ENCODE measurements at regions not wholly inside any gene's neighbourhood (a gene's known extent, or its start where the extent isn't known, plus 50 kb on each side); places are given as distances from the start of the nearest gene placed in this dataset.

DNA sequence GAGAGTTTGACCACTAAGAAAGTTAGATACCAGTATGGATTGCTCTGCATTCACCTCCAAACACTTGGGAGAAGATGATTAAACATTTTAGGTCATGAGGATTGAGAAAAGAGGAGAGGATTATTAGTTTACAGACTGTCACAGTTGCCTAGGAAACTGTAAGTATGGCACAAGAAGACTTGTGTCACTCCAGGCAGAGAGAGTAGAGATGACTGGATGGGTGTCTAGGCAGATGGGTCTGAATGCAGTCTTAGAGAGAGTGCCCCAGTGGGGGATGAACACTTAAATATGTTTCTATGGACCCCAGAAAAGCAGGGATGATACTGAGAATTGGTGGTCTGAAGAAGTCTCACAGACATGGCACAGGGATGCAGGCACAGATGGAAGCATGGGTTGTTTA lies 477.6 kb upstream of the B3GALT2 start:
- TF ChIP-seq POLR2AphosphoS5 (IDR thresholded peaks at IDR 0.05; ENCODE audit: low read depth, low read length) = no peak
- no peak for TF ChIP-seq FOXP2 (optimal IDR thresholded peaks at IDR 0.05; ENCODE audit: borderline replicate concordance, extremely low read depth, extremely low read length, insufficient read depth)
- TF ChIP-seq, protein P1, sequence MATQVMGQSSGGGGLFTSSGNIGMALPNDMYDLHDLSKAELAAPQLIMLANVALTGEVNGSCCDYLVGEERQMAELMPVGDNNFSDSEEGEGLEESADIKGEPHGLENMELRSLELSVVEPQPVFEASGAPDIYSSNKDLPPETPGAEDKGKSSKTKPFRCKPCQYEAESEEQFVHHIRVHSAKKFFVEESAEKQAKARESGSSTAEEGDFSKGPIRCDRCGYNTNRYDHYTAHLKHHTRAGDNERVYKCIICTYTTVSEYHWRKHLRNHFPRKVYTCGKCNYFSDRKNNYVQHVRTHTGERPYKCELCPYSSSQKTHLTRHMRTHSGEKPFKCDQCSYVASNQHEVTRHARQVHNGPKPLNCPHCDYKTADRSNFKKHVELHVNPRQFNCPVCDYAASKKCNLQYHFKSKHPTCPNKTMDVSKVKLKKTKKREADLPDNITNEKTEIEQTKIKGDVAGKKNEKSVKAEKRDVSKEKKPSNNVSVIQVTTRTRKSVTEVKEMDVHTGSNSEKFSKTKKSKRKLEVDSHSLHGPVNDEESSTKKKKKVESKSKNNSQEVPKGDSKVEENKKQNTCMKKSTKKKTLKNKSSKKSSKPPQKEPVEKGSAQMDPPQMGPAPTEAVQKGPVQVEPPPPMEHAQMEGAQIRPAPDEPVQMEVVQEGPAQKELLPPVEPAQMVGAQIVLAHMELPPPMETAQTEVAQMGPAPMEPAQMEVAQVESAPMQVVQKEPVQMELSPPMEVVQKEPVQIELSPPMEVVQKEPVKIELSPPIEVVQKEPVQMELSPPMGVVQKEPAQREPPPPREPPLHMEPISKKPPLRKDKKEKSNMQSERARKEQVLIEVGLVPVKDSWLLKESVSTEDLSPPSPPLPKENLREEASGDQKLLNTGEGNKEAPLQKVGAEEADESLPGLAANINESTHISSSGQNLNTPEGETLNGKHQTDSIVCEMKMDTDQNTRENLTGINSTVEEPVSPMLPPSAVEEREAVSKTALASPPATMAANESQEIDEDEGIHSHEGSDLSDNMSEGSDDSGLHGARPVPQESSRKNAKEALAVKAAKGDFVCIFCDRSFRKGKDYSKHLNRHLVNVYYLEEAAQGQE (IDR thresholded peaks at IDR 0.05; ENCODE audit: insufficient read depth in 1 of 2, low read depth in 2 of 2, low read length in 2 of 2) = no peak
